IMR-90 (cell line): ENCODE measurements at regions not wholly inside any gene's neighbourhood (a gene's known extent, or its start where the extent isn't known, plus 50 kb on each side); places are given as distances from the start of the nearest gene placed in this dataset.

Experiments
- ATAC-seq: fragments of 200-7000 bp; cut with Tn5 transposase; 2 replicates; pipeline ENCODE4 v1.9.1; 2020; ENCODE audit warnings: low read depth, mild to moderate bottlenecking, moderate library complexity
- BruUV-seq: library from RNA; stranded (reverse); fragments of 400-500 nt; replicated peaks from 2 replicates; lab custom pipeline; 2021; lab: Mats Ljungman, UMichigan
- CTCF ChIA-PET: fragments of 300-600 bp; formaldehyde crosslinking; extraction: SDS; loops from one replicate; lab custom pipeline; 2021; ENCODE audit warnings: antibody characterized with exemption; lab: Yijun Ruan, JAX
- POLR2A ChIA-PET: fragments of 300-600 bp; sonication (Branson Sonifier 250); formaldehyde crosslinking; loops from one replicate; lab custom pipeline; 2022; ENCODE audit warnings: antibody characterized with exemption; ENCODE audit not compliant: unreplicated experiment; lab: Charles Lee
- DNase-seq: peaks from one replicate; pipeline ENCODE4 v3.0.0; 2013
- H2AFZ ChIP-seq: replicated peaks from 2 replicates; pipeline ENCODE3; 2013; ENCODE audit warnings: low read length, mild to moderate bottlenecking; ENCODE audit not compliant: poor library complexity
- H2AK5ac ChIP-seq: 2 replicates; pipeline ENCODE4 v1.6.1; 2013; ENCODE audit warnings: low read depth, low read length, inconsistent platforms
- H2AK9ac ChIP-seq: replicated peaks from 2 replicates; pipeline ENCODE3; 2013; ENCODE audit warnings: mild to moderate bottlenecking, low read depth, low read length, moderate library complexity; ENCODE audit not compliant: poor library complexity
- H2BK120ac ChIP-seq: 2 replicates; pipeline ENCODE4 v1.6.1; 2013; ENCODE audit warnings: low read depth, low read length, inconsistent platforms
- H2BK15ac ChIP-seq: 3 replicates; pipeline ENCODE4 v1.6.1; 2013; ENCODE audit warnings: low read depth, low read length, inconsistent platforms
- H2BK20ac ChIP-seq: 2 replicates; pipeline ENCODE4 v1.6.1; 2013; ENCODE audit warnings: low read depth, mild to moderate bottlenecking, inconsistent platforms, low read length, moderate library complexity
- H2BK5ac ChIP-seq: 2 replicates; pipeline ENCODE4 v1.6.1; 2013; ENCODE audit warnings: mild to moderate bottlenecking, low read depth, low read length, inconsistent platforms; ENCODE audit not compliant: poor library complexity, severe bottlenecking
- H3K14ac ChIP-seq: replicated peaks from 2 replicates; pipeline ENCODE4 v1.6.1; 2013; ENCODE audit warnings: low read depth, low read length, inconsistent platforms
- H3K18ac ChIP-seq: 2 replicates; pipeline ENCODE4 v1.6.1; 2013; ENCODE audit warnings: low read depth, low read length, control low read depth
- H3K23ac ChIP-seq: 2 replicates; pipeline ENCODE4 v1.6.1; 2013; ENCODE audit warnings: low read depth, low read length, inconsistent platforms
- H3K27ac ChIP-seq: 2 replicates; pipeline ENCODE4 v1.5.1; 2013; ENCODE audit warnings: mild to moderate bottlenecking, control low read depth, low read length; ENCODE audit not compliant: insufficient read depth
- H3K27me3 ChIP-seq: 2 replicates; pipeline ENCODE4 v1.6.1; 2013; ENCODE audit warnings: low read length; ENCODE audit not compliant: control insufficient read depth, insufficient read depth
- H3K36me3 ChIP-seq: 2 replicates; pipeline ENCODE4 v1.6.1; 2013; ENCODE audit warnings: low read length, mixed read lengths; ENCODE audit not compliant: control insufficient read depth, insufficient read depth
- H3K4ac ChIP-seq: 2 replicates; pipeline ENCODE4 v1.6.1; 2013; ENCODE audit warnings: low read depth, low read length, inconsistent platforms
- H3K4me1 ChIP-seq: 2 replicates; pipeline ENCODE4 v1.6.1; 2013; ENCODE audit warnings: low read length, mixed read lengths; ENCODE audit not compliant: control insufficient read depth, insufficient read depth
- H3K4me2 ChIP-seq: 2 replicates; pipeline ENCODE4 v1.6.1; 2013; ENCODE audit warnings: low read depth, mild to moderate bottlenecking, control low read depth, low read length, moderate library complexity
- H3K4me3 ChIP-seq: 2 replicates; pipeline ENCODE4 v1.5.1; 2013; ENCODE audit warnings: low read depth, mild to moderate bottlenecking, control low read depth, low read length, moderate library complexity; ENCODE audit not compliant: insufficient read depth
- H3K56ac ChIP-seq: 2 replicates; pipeline ENCODE4 v1.6.1; 2013; ENCODE audit warnings: low read length, inconsistent platforms; ENCODE audit not compliant: insufficient read depth; ENCODE audit errors: extremely low read depth
- H3K79me1 ChIP-seq, 2 experiments: 2 replicates each; pipeline ENCODE4 v1.6.1; 2013; ENCODE audit warnings: low read length in 2 of 2, inconsistent platforms in 1 of 2, low read depth in 1 of 2
- H3K9ac ChIP-seq: 2 replicates; pipeline ENCODE4 v1.6.1; 2013; ENCODE audit warnings: low read depth, low read length, control low read depth
- H3K9me1 ChIP-seq: 2 replicates; pipeline ENCODE4 v1.6.1; 2013; ENCODE audit warnings: low read length, inconsistent platforms; ENCODE audit not compliant: insufficient read depth
- H3K9me3 ChIP-seq: 2 replicates; pipeline ENCODE4 v1.6.1; 2013; ENCODE audit warnings: low read length; ENCODE audit not compliant: control insufficient read depth, insufficient read depth
- H4K20me1 ChIP-seq: 2 replicates; pipeline ENCODE4 v1.6.1; 2013; ENCODE audit warnings: low read length, inconsistent platforms; ENCODE audit not compliant: insufficient read depth
- H4K5ac ChIP-seq: 2 replicates; pipeline ENCODE4 v1.6.1; 2013; ENCODE audit warnings: mild to moderate bottlenecking, low read depth, low read length, control low read depth
- H4K8ac ChIP-seq, 2 experiments: 2 replicates each; pipeline ENCODE4 v1.6.1; 2013; ENCODE audit warnings: low read depth in 2 of 2, low read length in 2 of 2, control low read depth in 1 of 2, inconsistent platforms in 1 of 2
- H4K91ac ChIP-seq: 2 replicates; pipeline ENCODE4 v1.6.1; 2013; ENCODE audit warnings: low read depth, low read length, inconsistent platforms; ENCODE audit not compliant: insufficient read depth
- CEBPB ChIP-seq: IDR thresholded peaks from 2 replicates; pipeline ENCODE4 v1.6.1; 2012; ENCODE audit warnings: low read depth, low read length, improper control_type of control experiment
- CHD1 ChIP-seq: IDR thresholded peaks from 2 replicates; pipeline ENCODE4 v1.6.1; 2012; ENCODE audit warnings: low read depth, low read length, improper control_type of control experiment
- CTCF ChIP-seq: conservative IDR thresholded peaks from 2 replicates; pipeline ENCODE4 v1.5.1; 2012; ENCODE audit warnings: mild to moderate bottlenecking, low read depth, low read length, improper control_type of control experiment
- ELK1 ChIP-seq: fragments of 150-350 bp; IDR thresholded peaks from 2 replicates; pipeline ENCODE4 v1.6.1; 2016; ENCODE audit warnings: low read depth, mild to moderate bottlenecking, low read length, moderate library complexity, borderline replicate concordance
- FOS ChIP-seq: fragments of 150-350 bp; IDR thresholded peaks from 2 replicates; pipeline ENCODE4 v1.6.1; 2016; ENCODE audit warnings: low read depth, low read length
- MAFK ChIP-seq: IDR thresholded peaks from 2 replicates; pipeline ENCODE4 v1.6.1; 2012; ENCODE audit warnings: low read depth, low read length, improper control_type of control experiment
- MAZ ChIP-seq: IDR thresholded peaks from 2 replicates; pipeline ENCODE4 v1.6.1; 2012; ENCODE audit warnings: low read depth, mild to moderate bottlenecking, low read length, improper control_type of control experiment, moderate library complexity, borderline replicate concordance
- MXI1 ChIP-seq: IDR thresholded peaks from 2 replicates; pipeline ENCODE4 v1.6.1; 2012; ENCODE audit warnings: low read depth, mild to moderate bottlenecking, low read length, moderate library complexity, borderline replicate concordance
- NFE2L2 ChIP-seq: fragments of 150-350 bp; IDR thresholded peaks from 2 replicates; pipeline ENCODE4 v1.6.1; 2016; ENCODE audit warnings: low read depth, mild to moderate bottlenecking, low read length
- POLR2A ChIP-seq: IDR thresholded peaks from 2 replicates; pipeline ENCODE4 v1.6.1; 2012; ENCODE audit warnings: mild to moderate bottlenecking, low read depth, low read length
- RAD21 ChIP-seq: IDR thresholded peaks from 2 replicates; pipeline ENCODE4 v1.6.1; 2012; ENCODE audit warnings: low read length, improper control_type of control experiment
- RFX5 ChIP-seq: IDR thresholded peaks from 2 replicates; pipeline ENCODE4 v1.8.0; 2012; ENCODE audit warnings: low read depth, mild to moderate bottlenecking, low read length, moderate library complexity
- SMC3 ChIP-seq: fragments of 150-350 bp; IDR thresholded peaks from 2 replicates; pipeline ENCODE4 v1.6.1; 2016; ENCODE audit warnings: low read depth, mild to moderate bottlenecking, antibody characterized with exemption, low read length, moderate library complexity
- USF2 ChIP-seq: fragments of 150-350 bp; IDR thresholded peaks from 2 replicates; pipeline ENCODE4 v1.6.1; 2017; ENCODE audit warnings: mild to moderate bottlenecking, antibody characterized with exemption, low read length, low read depth
- WGBS, 2 experiments: methylation state at CpG; one replicate each; pipeline versions ENCODE4 v1.1.5 to v1.1.7; 2013; ENCODE audit warnings: missing lambda C conversion rate in 2 of 2; ENCODE audit not compliant: insufficient read length in 1 of 2; ENCODE audit errors: extremely low coverage in 2 of 2; 5-methylcytosine and 5-hydroxymethylcytosine counted together
- dilution Hi-C: fragments of 300-500 bp; cut with HindIII; formaldehyde crosslinking; loops from one replicate; pipeline ENCODE4 v1.14.3; 2018; ENCODE audit warnings: low sequenced_read_pairs; ENCODE audit not compliant: unreplicated experiment
- in situ Hi-C: fragments of 300-500 bp; cut with MboI; formaldehyde crosslinking; loops from 3 replicates; pipeline ENCODE4 v1.14.3; 2019; ENCODE audit warnings: low sequenced_read_pairs, inconsistent platforms, mixed read lengths
- intact Hi-C: fragments of 100-400 bp; cut with micrococcal nuclease; formaldehyde crosslinking; loops from 2 replicates; pipeline ENCODE4 v1.10.0; 2022

- H2AK9ac ChIP-seq: no peak overlapping the region
- dilution Hi-C loops: no loop called here
- in situ Hi-C loops: no loop called here
- no peak overlapping the region for H3K9ac ChIP-seq
- H2BK15ac ChIP-seq: no peak overlapping the region
- H3K27ac ChIP-seq: no peak overlapping the region
- H3K79me1 ChIP-seq: no peaks in the 10 kb centered on the region
- no peak overlapping the region for H3K4me2 ChIP-seq
- H3K27me3 ChIP-seq: no peaks in the 10 kb centered on the region
- no peaks in the 10 kb centered on the region for H3K4me1 ChIP-seq
- no peak overlapping the region for H2BK20ac ChIP-seq
- no peak overlapping the region for H2AFZ ChIP-seq
- H3K14ac ChIP-seq: no peak overlapping the region
- no peak overlapping the region for H2BK5ac ChIP-seq
- ATAC-seq: no peak
- intact Hi-C loops: no loop called here
- no peak overlapping the region for H4K8ac ChIP-seq
- no peaks in the 10 kb centered on the region for H3K36me3 ChIP-seq
- TF ChIP-seq MXI1 (no peak), FOS (no peak), CEBPB (no peak), RFX5 (no peak), MAFK (no peak), NFE2L2 (no peak), ELK1 (no peak), CHD1 (no peak), POLR2A (no peak), MAZ (no peak), CTCF (no peak), SMC3 (no peak), USF2 (no peak), RAD21 (no peak)
- no peak overlapping the region for H2AK5ac ChIP-seq
- no peak overlapping the region for H3K4ac ChIP-seq
- BruUV-seq: no TSS peak
- H4K5ac ChIP-seq: no peak overlapping the region
- H3K23ac ChIP-seq: no peak overlapping the region
- H4K91ac ChIP-seq: no peak overlapping the region
- H2BK120ac ChIP-seq: no peak overlapping the region
- no peaks in the 10 kb centered on the region for H4K20me1 ChIP-seq
- H3K9me1 ChIP-seq: no peaks in the 10 kb centered on the region
- no peak overlapping the region for H3K18ac ChIP-seq
- no peaks in the 10 kb centered on the region for H3K9me3 ChIP-seq
- CTCF ChIA-PET: no interaction called here
- POLR2A ChIA-PET: no interaction called here
- DNase-seq: no peak
- H3K4me3 ChIP-seq: no peak overlapping the region
- H3K56ac ChIP-seq: no peak overlapping the region
- 28% methylated on average over 3 of the region's 5 CpGs; no CpG with 5 or more reads in 1 of the 2 experiments for WGBS, 2 experiments
Observed at GRCh38 chr9:105900123-105900522, 205.8 kb downstream of the TMEM38B start.
